H9 (cell line): ENCODE measurements at regions not wholly inside any gene's neighbourhood (a gene's known extent, or its start where the extent isn't known, plus 50 kb on each side); places are given as distances from the start of the nearest gene placed in this dataset.

Experiments
- DNase-seq: peaks from one replicate; pipeline ENCODE4 v3.0.0-alpha.2; 2017
- H2AFZ ChIP-seq: one replicate; pipeline ENCODE4 v1.6.1; 2013; ENCODE audit warnings: mild to moderate bottlenecking, low read length, control low read depth, moderate library complexity
- H2AK5ac ChIP-seq: 2 replicates; pipeline ENCODE4 v1.6.1; 2013; ENCODE audit warnings: low read length, control low read depth, mixed read lengths; ENCODE audit not compliant: insufficient read length
- H2BK120ac ChIP-seq: one replicate; pipeline ENCODE4 v1.6.1; 2013; ENCODE audit warnings: low read depth, mild to moderate bottlenecking, low read length, control low read depth, inconsistent platforms; ENCODE audit not compliant: poor library complexity, severe bottlenecking
- H2BK12ac ChIP-seq: 2 replicates; pipeline ENCODE4 v1.6.1; 2013; ENCODE audit warnings: low read length, control low read depth, mixed read lengths, low read depth; ENCODE audit not compliant: insufficient read length
- H2BK15ac ChIP-seq: 2 replicates; pipeline ENCODE4 v1.6.1; 2013; ENCODE audit warnings: low read depth, low read length, control low read depth
- H2BK20ac ChIP-seq: one replicate; pipeline ENCODE4 v1.6.1; 2013; ENCODE audit warnings: low read depth, mild to moderate bottlenecking, low read length, control low read depth, inconsistent platforms; ENCODE audit not compliant: poor library complexity, severe bottlenecking
- H2BK5ac ChIP-seq: 2 replicates; pipeline ENCODE4 v1.6.1; 2013; ENCODE audit warnings: low read length, control low read depth, mixed read lengths; ENCODE audit not compliant: insufficient read length
- H3K14ac ChIP-seq: 2 replicates; pipeline ENCODE4 v1.6.1; 2013; ENCODE audit warnings: low read length, control low read depth; ENCODE audit not compliant: insufficient read depth
- H3K18ac ChIP-seq: 2 replicates; pipeline ENCODE4 v1.6.1; 2013; ENCODE audit warnings: low read depth, mild to moderate bottlenecking, mixed read lengths, low read length, control low read depth; ENCODE audit not compliant: insufficient read length
- H3K23ac ChIP-seq: 2 replicates; pipeline ENCODE4 v1.6.1; 2013; ENCODE audit warnings: low read length, control low read depth, mixed read lengths, low read depth; ENCODE audit not compliant: insufficient read length
- H3K23me2 ChIP-seq: 2 replicates; pipeline ENCODE4 v1.6.1; 2013; ENCODE audit warnings: low read depth, mild to moderate bottlenecking, mixed read lengths, low read length, control low read depth; ENCODE audit not compliant: insufficient read length, poor library complexity, severe bottlenecking
- H3K27ac ChIP-seq: 2 replicates; pipeline ENCODE4 v1.5.1; 2013; ENCODE audit warnings: low read length, control low read depth, mixed read lengths, low read depth; ENCODE audit not compliant: insufficient read length
- H3K27me3 ChIP-seq: 2 replicates; pipeline ENCODE4 v1.6.1; 2013; ENCODE audit warnings: low read length, control low read depth, inconsistent platforms; ENCODE audit not compliant: insufficient read depth
- H3K4ac ChIP-seq: 2 replicates; pipeline ENCODE4 v1.6.1; 2013; ENCODE audit warnings: low read depth, mild to moderate bottlenecking, control low read depth, inconsistent platforms, low read length, moderate library complexity
- H3K4me1 ChIP-seq: 2 replicates; pipeline ENCODE4 v1.6.1; 2013; ENCODE audit warnings: low read length, control low read depth, inconsistent platforms; ENCODE audit not compliant: insufficient read depth
- H3K4me2 ChIP-seq: 2 replicates; pipeline ENCODE4 v1.6.1; 2013; ENCODE audit warnings: low read length, control low read depth, mixed read lengths; ENCODE audit not compliant: insufficient read length, insufficient read depth
- H3K56ac ChIP-seq: 2 replicates; pipeline ENCODE4 v1.6.1; 2013; ENCODE audit warnings: low read depth, mild to moderate bottlenecking, mixed read lengths, low read length, control low read depth; ENCODE audit not compliant: insufficient read length
- H3K79me1 ChIP-seq: 2 replicates; pipeline ENCODE4 v1.6.1; 2013; ENCODE audit warnings: low read depth, mild to moderate bottlenecking, moderate library complexity, low read length, control low read depth, inconsistent platforms; ENCODE audit not compliant: insufficient read depth, poor library complexity, severe bottlenecking
- H3K79me2 ChIP-seq: 2 replicates; pipeline ENCODE4 v1.6.1; 2013; ENCODE audit warnings: low read length, control low read depth, inconsistent platforms; ENCODE audit not compliant: insufficient read depth
- H3K9ac ChIP-seq: 2 replicates; pipeline ENCODE4 v1.6.1; 2013; ENCODE audit warnings: low read length, control low read depth, mixed read lengths; ENCODE audit not compliant: insufficient read length; ENCODE audit errors: extremely low read depth
- H3K9me3 ChIP-seq: one replicate; pipeline ENCODE4 v1.6.1; 2013; ENCODE audit warnings: low read depth, low read length, inconsistent platforms; ENCODE audit not compliant: control insufficient read depth
- H3T11ph ChIP-seq: one replicate; pipeline ENCODE4 v1.6.1; 2013; ENCODE audit warnings: mild to moderate bottlenecking, low read length, control low read depth, inconsistent platforms
- H4K20me1 ChIP-seq: one replicate; pipeline ENCODE4 v1.6.1; 2013; ENCODE audit not compliant: control insufficient read depth, insufficient read length, insufficient read depth
- H4K5ac ChIP-seq: 2 replicates; pipeline ENCODE4 v1.6.1; 2013; ENCODE audit warnings: low read depth, mild to moderate bottlenecking, mixed read lengths, low read length, control low read depth; ENCODE audit not compliant: insufficient read length
- H4K8ac ChIP-seq: replicated peaks from 2 replicates; pipeline ENCODE4 v1.6.1; 2013; ENCODE audit warnings: low read length, control low read depth, mixed read lengths, low read depth; ENCODE audit not compliant: insufficient read length
- H4K91ac ChIP-seq: 2 replicates; pipeline ENCODE4 v1.6.1; 2013; ENCODE audit warnings: low read depth, mild to moderate bottlenecking, moderate library complexity, mixed read lengths, low read length, control low read depth; ENCODE audit not compliant: insufficient read length
- H3K27ac Mint-ChIP-seq, 3 experiments: 2 replicates in 2 of 3; 3 replicates in 1 of 3; pipeline ENCODE4 v1.8.0; 2020 to 2021; ENCODE audit warnings: mixed read lengths in 3 of 3, mild to moderate bottlenecking in 1 of 3, moderate library complexity in 1 of 3
- H3K27me3 Mint-ChIP-seq: 2 replicates; pipeline ENCODE4 v1.8.0; 2021; ENCODE audit warnings: low read depth, mild to moderate bottlenecking, moderate library complexity, mixed read lengths
- H3K36me3 Mint-ChIP-seq, 3 experiments: 2 replicates in 2 of 3; 3 replicates in 1 of 3; pipeline ENCODE4 v1.8.0; 2020 to 2021; ENCODE audit warnings: low read depth in 3 of 3, mixed read lengths in 3 of 3; ENCODE audit not compliant: insufficient read depth in 1 of 3
- H3K4me1 Mint-ChIP-seq, 2 experiments: 2 replicates each; pipeline ENCODE4 v1.8.0; 2020; ENCODE audit warnings: mixed read lengths in 2 of 2
- H3K4me3 Mint-ChIP-seq, 2 experiments: 2 replicates in 1 of 2; 3 replicates in 1 of 2; pipeline ENCODE4 v1.8.0; 2020 to 2021; ENCODE audit warnings: mild to moderate bottlenecking in 2 of 2, mixed read lengths in 2 of 2, moderate library complexity in 1 of 2
- H3K9me3 Mint-ChIP-seq, 2 experiments: 2 replicates in 1 of 2; 3 replicates in 1 of 2; pipeline ENCODE4 v1.8.0; 2020; ENCODE audit warnings: mild to moderate bottlenecking in 2 of 2, mixed read lengths in 2 of 2, moderate library complexity in 1 of 2
- CTCF ChIP-seq: fragments of 200-600 bp; sonication (generic); conservative IDR thresholded peaks from 3 replicates; pipeline ENCODE4 v1.8.0; 2021; ENCODE audit warnings: antibody characterized with exemption, mild to moderate bottlenecking
- WGBS: extraction: QIAGEN DNeasy Blood & Tissue Kit; methylation state at CpG from one replicate; pipeline ENCODE4 v1.1.7; 2013; ENCODE audit warnings: missing lambda C conversion rate, low lambda C conversion rate, mixed read lengths; ENCODE audit not compliant: insufficient read length; ENCODE audit errors: extremely low coverage; 5-methylcytosine and 5-hydroxymethylcytosine counted together

DNA sequence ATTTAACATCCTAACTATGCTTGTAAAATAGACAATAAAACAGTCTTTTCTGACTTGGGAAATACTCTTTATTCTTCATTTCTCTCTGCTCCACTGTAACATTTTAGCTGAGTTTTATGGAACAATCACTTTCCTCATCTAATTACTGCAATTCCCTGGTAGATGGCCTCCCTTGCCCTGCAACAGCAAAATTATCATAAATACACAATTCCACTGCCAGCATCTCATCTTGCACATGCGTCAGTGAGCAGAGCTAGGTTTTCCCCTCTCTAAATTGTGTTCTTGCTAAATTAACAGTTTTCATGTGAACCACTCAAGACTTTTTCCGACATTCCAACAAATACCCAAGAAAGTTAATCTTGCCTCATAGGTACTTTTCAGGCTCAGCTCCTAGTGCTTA lies 920.9 kb upstream of the GOT2 start:
- no peak overlapping the region for H3K56ac ChIP-seq
- WGBS = no CpG with 5 or more reads among the region's 2 CpGs
- H3K4me1 ChIP-seq = no peaks in the 10 kb centered on the region

More for the DNA sequence above, 920.9 kb upstream of the GOT2 start:
- Mint-ChIP-seq H3K4me1 (no peaks in the 10 kb centered on the region), H3K4me3 (no peak overlapping the region), H3K36me3 (peaks cover 0 to 6% (median 2%) of the 10 kb centered on the region in 3 experiments; a peak in 1 of 7 replicates), H3K27ac (no peak overlapping the region), H3K9me3 (peaks cover 7 to 11% of the 10 kb centered on the region in 2 experiments; a peak in 4 of 5 replicates), H3K27me3 (no peaks in the 10 kb centered on the region)
- Histone ChIP-seq H3K4ac (no peak overlapping the region), H2AFZ (no peak overlapping the region), H2BK5ac (no peak overlapping the region), H4K5ac (no peak overlapping the region), H2BK120ac (no peak overlapping the region), H2BK12ac (no peak overlapping the region), H3K14ac (no peak overlapping the region), H4K20me1 (no peaks in the 10 kb centered on the region), H3K23me2 (no peaks in the 10 kb centered on the region), H3K27me3 (no peaks in the 10 kb centered on the region), H4K91ac (no peak overlapping the region), H3K79me1 (no peaks in the 10 kb centered on the region), H2AK5ac (no peak overlapping the region), H3K9ac (no peak overlapping the region), H3K4me2 (no peak overlapping the region), H3K9me3 (no peaks in the 10 kb centered on the region), H2BK15ac (no peak overlapping the region), H3K18ac (no peak overlapping the region), H4K8ac (no peak overlapping the region), H3K27ac (no peak overlapping the region), H2BK20ac (no peak overlapping the region), H3K79me2 (no peaks in the 10 kb centered on the region), H3K23ac (no peak overlapping the region), H3T11ph (no peak overlapping the region)
- no peak for DNase-seq
- TF ChIP-seq CTCF = no peak
